ENCODE measurements at regions not wholly inside any gene's neighbourhood (a gene's known extent, or its start where the extent isn't known, plus 50 kb on each side); places are given as distances from the start of the nearest gene placed in this dataset.

DNA sequence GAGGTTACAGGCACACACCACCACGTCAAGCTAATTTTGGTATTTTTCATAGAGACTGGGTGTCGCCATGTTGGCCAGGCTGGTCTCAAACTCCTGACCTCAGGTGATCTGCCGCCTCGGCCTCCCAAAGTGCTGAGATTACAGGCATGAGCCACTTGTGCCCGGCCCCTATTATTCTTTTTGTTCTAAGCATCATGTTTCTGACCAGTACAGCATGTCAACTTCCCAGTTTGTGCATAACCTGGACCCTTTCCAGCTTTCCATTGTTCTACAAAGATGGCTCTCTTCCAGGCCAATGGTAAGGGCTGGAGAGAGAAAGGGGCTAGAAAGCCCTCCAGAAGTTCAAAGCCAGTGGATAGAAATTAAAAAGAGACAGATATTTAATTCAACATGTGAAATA is 91.3 kb upstream of the TNFAIP3 start:
- no peak for ATAC-seq (ENCODE audit: low read depth in 2 of 2)
- H3K4me1 Mint-ChIP-seq, result peaks cover 0 to 7% (median 3%) of the 10 kb centered on the region in 4 donors
- no peaks in the 10 kb centered on the region for H3K9me3 ChIP-seq (ENCODE audit: control insufficient read depth in 2 of 2, low read length in 2 of 2)
- no peaks in the 10 kb centered on the region for H3K4me1 ChIP-seq (ENCODE audit: control insufficient read depth, insufficient read depth, low read length, poor library complexity, severe bottlenecking)
- no peak overlapping the region for H3K4me3 Mint-ChIP-seq
- no peak overlapping the region for H3K4me3 ChIP-seq (ENCODE audit: low read depth, low read length)
- no peaks in the 10 kb centered on the region for H3K36me3 Mint-ChIP-seq
- H3K27ac ChIP-seq (ENCODE audit: insufficient read depth, low read length, poor library complexity, severe bottlenecking), result no peak overlapping the region
- no peaks in the 10 kb centered on the region for H3K27me3 Mint-ChIP-seq
- H3K27me3 ChIP-seq (ENCODE audit: control insufficient read depth, insufficient read depth, low read length), result no peaks in the 10 kb centered on the region
- H3K36me3 ChIP-seq (ENCODE audit: control insufficient read depth, insufficient read depth, low read length), result no peaks in the 10 kb centered on the region
- H3K9me3 Mint-ChIP-seq, result no peaks in the 10 kb centered on the region
- DNase-seq, result no peak
- H3K27ac Mint-ChIP-seq, result no peak overlapping the region

DNA sequence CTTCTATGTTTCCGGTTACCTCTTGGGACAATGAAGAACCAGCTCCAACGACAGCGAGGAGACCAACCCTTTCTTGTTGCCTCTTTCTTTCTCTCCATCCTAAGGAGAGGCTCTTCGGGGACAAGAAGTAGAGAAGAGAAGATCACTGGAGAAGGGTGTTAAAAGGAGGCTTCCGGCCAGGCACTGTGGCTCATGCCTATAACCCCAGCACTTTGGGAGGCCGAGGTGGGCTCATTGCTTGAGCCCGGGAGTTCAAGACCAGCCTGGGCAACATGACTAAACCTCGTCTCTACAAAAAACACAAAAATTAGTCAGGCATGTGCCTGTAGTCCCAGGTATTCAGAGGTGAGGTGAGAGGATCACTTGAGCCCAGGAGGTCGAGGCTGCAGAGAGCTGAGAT is 90.8 kb upstream of the TNFAIP3 start:
- no peaks in the 10 kb centered on the region for H3K36me3 Mint-ChIP-seq
- Histone ChIP-seq H3K27me3 (ENCODE audit: control insufficient read depth, insufficient read depth, low read length) (no peaks in the 10 kb centered on the region), H3K4me1 (ENCODE audit: control insufficient read depth, insufficient read depth, low read length, poor library complexity, severe bottlenecking) (no peaks in the 10 kb centered on the region), H3K4me3 (ENCODE audit: low read depth, low read length) (no peak overlapping the region), H3K9me3 (ENCODE audit: control insufficient read depth in 2 of 2, low read length in 2 of 2) (no peaks in the 10 kb centered on the region), H3K27ac (ENCODE audit: insufficient read depth, low read length, poor library complexity, severe bottlenecking) (no peak overlapping the region), H3K36me3 (ENCODE audit: control insufficient read depth, insufficient read depth, low read length) (no peaks in the 10 kb centered on the region)
- DNase-seq (no peak), ATAC-seq (ENCODE audit: low read depth in 2 of 2) (no peak)
- H3K27ac Mint-ChIP-seq, result peak overlapping the region in 1 of 3 donors; percentile 16
- H3K27me3 Mint-ChIP-seq, result no peaks in the 10 kb centered on the region
- H3K4me1 Mint-ChIP-seq, result peaks cover 0 to 7% (median 3%) of the 10 kb centered on the region in 4 donors
- no peak overlapping the region for H3K4me3 Mint-ChIP-seq
- no peaks in the 10 kb centered on the region for H3K9me3 Mint-ChIP-seq

DNA sequence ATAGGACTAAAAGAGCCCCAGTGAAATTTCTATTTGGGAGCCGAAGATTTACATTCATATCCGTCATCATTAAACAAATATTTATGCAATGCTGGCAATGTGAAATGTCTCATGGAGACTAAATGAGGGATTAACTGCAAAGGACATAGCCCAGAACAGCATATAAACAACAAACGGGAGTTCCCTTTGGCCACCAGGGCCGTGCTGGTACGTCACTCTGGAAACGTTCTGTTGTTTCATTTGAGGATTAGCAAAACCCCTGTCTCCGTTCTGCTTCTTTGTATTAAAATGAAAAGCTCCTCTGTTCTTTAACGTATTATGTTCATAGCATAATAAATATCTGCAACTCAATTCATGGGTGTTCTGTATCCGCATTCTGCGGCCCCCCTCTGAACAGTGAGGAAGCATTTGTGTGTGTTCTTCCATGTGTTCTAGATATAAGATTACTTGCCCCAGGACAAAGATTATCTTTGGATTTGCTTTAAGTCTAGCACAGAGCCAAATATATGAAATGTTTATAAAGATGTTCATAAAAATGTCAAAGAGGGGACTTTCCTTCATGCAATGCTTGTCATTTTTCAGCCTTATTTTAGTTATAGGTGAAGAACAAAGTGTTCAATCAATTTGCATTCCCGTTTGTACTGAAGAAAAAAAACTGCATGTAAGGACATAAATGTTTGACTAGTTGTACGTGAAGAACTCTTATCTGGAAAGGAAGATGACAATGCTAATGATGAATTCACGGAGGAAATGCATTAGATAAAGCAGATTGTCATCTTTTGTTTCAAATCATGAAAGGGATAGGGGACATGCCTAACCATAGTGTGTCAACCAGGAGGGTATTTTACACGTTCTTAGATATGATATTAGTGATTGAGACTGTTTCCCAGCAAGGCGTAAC is 90.0 kb upstream of the TNFAIP3 start:
- ATAC-seq (ENCODE audit: low read depth in 2 of 2), result no peak

DNA sequence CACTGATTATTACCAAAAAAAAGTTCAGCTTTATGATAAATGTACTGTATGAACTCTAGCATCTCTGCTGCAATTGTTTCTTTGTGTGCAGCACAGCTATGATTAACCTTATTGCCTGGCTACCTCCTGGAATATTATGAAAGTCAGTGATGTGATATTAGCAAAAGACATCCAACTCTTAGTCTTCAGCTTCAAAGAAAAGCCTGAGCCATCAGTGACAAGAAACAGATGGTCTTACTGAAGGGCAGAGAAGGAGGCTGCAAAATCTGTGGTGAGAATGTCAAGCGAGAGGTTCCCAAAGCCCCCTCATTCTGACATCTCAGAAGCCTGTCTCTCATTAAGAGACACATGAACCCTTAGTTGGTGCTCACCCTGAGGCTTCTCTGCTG is 89.4 kb upstream of the TNFAIP3 start:
- no peak overlapping the region for H3K4me3 ChIP-seq (ENCODE audit: low read depth, low read length)
- H3K4me1 Mint-ChIP-seq, result peaks cover 0 to 7% (median 3%) of the 10 kb centered on the region in 4 donors
- no peaks in the 10 kb centered on the region for H3K9me3 ChIP-seq (ENCODE audit: control insufficient read depth in 2 of 2, low read length in 2 of 2)
- H3K27ac ChIP-seq (ENCODE audit: insufficient read depth, low read length, poor library complexity, severe bottlenecking), result no peak overlapping the region
- H3K4me3 Mint-ChIP-seq, result no peak overlapping the region
- no peaks in the 10 kb centered on the region for H3K36me3 ChIP-seq (ENCODE audit: control insufficient read depth, insufficient read depth, low read length)
- no peak overlapping the region for H3K27ac Mint-ChIP-seq
- no peaks in the 10 kb centered on the region for H3K27me3 Mint-ChIP-seq
- no peak for DNase-seq
- H3K9me3 Mint-ChIP-seq, result no peaks in the 10 kb centered on the region
- no peaks in the 10 kb centered on the region for H3K4me1 ChIP-seq (ENCODE audit: control insufficient read depth, insufficient read depth, low read length, poor library complexity, severe bottlenecking)
- no peak for ATAC-seq (ENCODE audit: low read depth in 2 of 2)
- H3K36me3 Mint-ChIP-seq, result no peaks in the 10 kb centered on the region
- no peaks in the 10 kb centered on the region for H3K27me3 ChIP-seq (ENCODE audit: control insufficient read depth, insufficient read depth, low read length)

More for the DNA sequence above, 90.0 kb upstream of the TNFAIP3 start:
- Mint-ChIP-seq H3K36me3 (no peaks in the 10 kb centered on the region), H3K9me3 (no peaks in the 10 kb centered on the region), H3K4me1 (peaks cover 0 to 7% (median 3%) of the 10 kb centered on the region in 4 donors), H3K27ac (no peak overlapping the region), H3K4me3 (no peak overlapping the region), H3K27me3 (no peaks in the 10 kb centered on the region)
- H3K27ac ChIP-seq (ENCODE audit: insufficient read depth, low read length, poor library complexity, severe bottlenecking), result no peak overlapping the region
- no peaks in the 10 kb centered on the region for H3K27me3 ChIP-seq (ENCODE audit: control insufficient read depth, insufficient read depth, low read length)
- H3K4me3 ChIP-seq (ENCODE audit: low read depth, low read length), result no peak overlapping the region
- no peaks in the 10 kb centered on the region for H3K4me1 ChIP-seq (ENCODE audit: control insufficient read depth, insufficient read depth, low read length, poor library complexity, severe bottlenecking)
- H3K9me3 ChIP-seq (ENCODE audit: control insufficient read depth in 2 of 2, low read length in 2 of 2), result no peaks in the 10 kb centered on the region
- H3K36me3 ChIP-seq (ENCODE audit: control insufficient read depth, insufficient read depth, low read length), result no peaks in the 10 kb centered on the region
- no peak for DNase-seq

DNA sequence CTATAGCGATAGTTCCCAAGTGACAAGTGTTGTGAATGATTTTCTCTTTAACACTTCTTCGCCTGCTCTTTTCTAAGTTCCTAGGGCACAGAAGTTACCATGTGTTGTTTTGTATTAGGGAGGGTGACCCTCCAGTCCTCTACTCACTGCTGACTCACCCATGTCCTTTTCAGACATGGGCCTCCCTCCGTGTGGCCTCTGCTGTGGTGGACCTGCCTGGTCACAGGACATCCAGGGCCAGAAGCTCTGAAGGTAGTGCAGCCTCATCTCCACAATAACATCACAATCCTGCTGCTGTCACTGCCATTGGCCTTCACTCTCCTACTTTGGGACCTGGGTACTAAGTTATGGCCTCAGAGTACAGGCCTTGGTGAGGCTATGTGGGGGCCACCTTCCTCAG is 87.1 kb upstream of the TNFAIP3 start:
- H3K27me3 Mint-ChIP-seq, result no peaks in the 10 kb centered on the region
- H3K9me3 ChIP-seq (ENCODE audit: control insufficient read depth in 2 of 2, low read length in 2 of 2), result no peaks in the 10 kb centered on the region
- no peak overlapping the region for H3K27ac Mint-ChIP-seq
- H3K27me3 ChIP-seq (ENCODE audit: control insufficient read depth, insufficient read depth, low read length), result no peaks in the 10 kb centered on the region
- DNase-seq (no peak), ATAC-seq (ENCODE audit: low read depth in 2 of 2) (no peak)
- no peak overlapping the region for H3K27ac ChIP-seq (ENCODE audit: insufficient read depth, low read length, poor library complexity, severe bottlenecking)
- peaks cover 0 to 1% (median 0%) of the 10 kb centered on the region in 7 donors for H3K9me3 Mint-ChIP-seq
- H3K4me1 Mint-ChIP-seq, result peaks cover 0 to 7% (median 4%) of the 10 kb centered on the region in 4 donors
- H3K4me1 ChIP-seq (ENCODE audit: control insufficient read depth, insufficient read depth, low read length, poor library complexity, severe bottlenecking), result no peaks in the 10 kb centered on the region
- no peak overlapping the region for H3K4me3 ChIP-seq (ENCODE audit: low read depth, low read length)
- H3K4me3 Mint-ChIP-seq, result no peak overlapping the region
- H3K36me3 Mint-ChIP-seq, result no peaks in the 10 kb centered on the region
- H3K36me3 ChIP-seq (ENCODE audit: control insufficient read depth, insufficient read depth, low read length), result no peaks in the 10 kb centered on the region

DNA sequence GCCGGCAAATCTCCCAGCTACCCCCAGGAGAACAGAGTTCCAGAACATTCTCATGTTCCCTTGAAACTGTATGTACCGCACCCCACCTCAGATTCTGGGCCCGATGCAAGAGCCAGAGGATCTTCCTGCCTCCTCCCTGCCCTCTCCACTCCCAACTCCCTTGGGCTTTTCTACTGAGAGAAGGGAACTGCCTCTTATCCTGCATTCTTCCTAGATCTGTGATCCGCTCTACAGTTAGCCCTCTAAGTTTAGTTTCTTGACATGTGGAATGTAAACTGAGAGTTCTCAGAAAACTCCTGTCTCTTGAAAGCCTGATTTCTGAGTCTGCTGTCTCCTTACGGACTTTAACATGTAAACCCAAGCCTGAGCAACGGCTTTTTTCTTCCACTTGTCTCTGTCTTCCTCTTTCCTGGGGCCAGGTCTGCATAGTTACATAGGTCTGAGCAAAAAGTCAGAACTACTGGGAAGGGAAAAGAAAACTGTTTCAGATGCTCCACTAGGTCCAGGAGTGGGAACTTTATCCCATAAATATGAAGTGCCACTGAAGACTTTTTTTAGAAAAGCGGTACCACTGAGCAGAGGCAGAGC is 86.5 kb upstream of the TNFAIP3 start:
- no peaks in the 10 kb centered on the region for H3K36me3 Mint-ChIP-seq
- no peak for ATAC-seq (ENCODE audit: low read depth in 2 of 2)
- Histone ChIP-seq H3K27ac (ENCODE audit: insufficient read depth, low read length, poor library complexity, severe bottlenecking) (no peak overlapping the region), H3K36me3 (ENCODE audit: control insufficient read depth, insufficient read depth, low read length) (no peaks in the 10 kb centered on the region), H3K4me3 (ENCODE audit: low read depth, low read length) (no peak overlapping the region), H3K9me3 (ENCODE audit: control insufficient read depth in 2 of 2, low read length in 2 of 2) (no peaks in the 10 kb centered on the region), H3K27me3 (ENCODE audit: control insufficient read depth, insufficient read depth, low read length) (no peaks in the 10 kb centered on the region), H3K4me1 (ENCODE audit: control insufficient read depth, insufficient read depth, low read length, poor library complexity, severe bottlenecking) (no peaks in the 10 kb centered on the region)
- no peaks in the 10 kb centered on the region for H3K27me3 Mint-ChIP-seq
- H3K4me3 Mint-ChIP-seq, result no peak overlapping the region
- peaks cover 0 to 7% (median 4%) of the 10 kb centered on the region in 4 donors for H3K4me1 Mint-ChIP-seq
- no peak for DNase-seq
- peak overlapping the region in 1 of 3 donors; percentile 22 for H3K27ac Mint-ChIP-seq
- peaks cover 0 to 1% (median 0%) of the 10 kb centered on the region in 7 donors for H3K9me3 Mint-ChIP-seq

DNA sequence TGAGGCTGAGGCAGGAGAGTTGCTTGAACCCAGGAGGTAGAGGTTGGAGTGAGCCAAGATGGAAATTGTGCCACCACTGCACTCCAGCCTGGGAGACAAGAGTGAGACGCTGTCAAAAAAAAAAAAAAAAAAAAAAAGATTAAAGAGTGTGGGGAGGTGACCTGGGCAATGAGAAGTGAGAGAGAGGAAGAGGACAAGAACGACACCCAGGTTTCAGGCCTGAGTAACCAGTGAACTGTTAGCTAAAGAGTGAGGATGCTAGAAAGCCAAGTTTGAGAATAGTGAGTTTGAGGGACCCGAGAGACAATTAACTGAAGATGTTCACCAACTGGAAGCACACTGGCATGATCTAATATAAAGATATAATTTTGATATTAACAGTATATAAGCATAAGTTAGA is 85.4 kb upstream of the TNFAIP3 start:
- no peaks in the 10 kb centered on the region for H3K9me3 ChIP-seq (ENCODE audit: control insufficient read depth in 2 of 2, low read length in 2 of 2)
- no peak overlapping the region for H3K27ac Mint-ChIP-seq
- no peak overlapping the region for H3K27ac ChIP-seq (ENCODE audit: insufficient read depth, low read length, poor library complexity, severe bottlenecking)
- H3K27me3 Mint-ChIP-seq, result no peaks in the 10 kb centered on the region
- H3K4me1 Mint-ChIP-seq, result peaks cover 0 to 7% (median 4%) of the 10 kb centered on the region in 4 donors
- H3K4me3 Mint-ChIP-seq, result no peak overlapping the region
- peaks cover 0 to 1% (median 0%) of the 10 kb centered on the region in 7 donors for H3K9me3 Mint-ChIP-seq
- H3K36me3 Mint-ChIP-seq, result no peaks in the 10 kb centered on the region
- no peak for DNase-seq
- H3K4me1 ChIP-seq (ENCODE audit: control insufficient read depth, insufficient read depth, low read length, poor library complexity, severe bottlenecking), result no peaks in the 10 kb centered on the region
- H3K36me3 ChIP-seq (ENCODE audit: control insufficient read depth, insufficient read depth, low read length), result no peaks in the 10 kb centered on the region
- no peaks in the 10 kb centered on the region for H3K27me3 ChIP-seq (ENCODE audit: control insufficient read depth, insufficient read depth, low read length)
- H3K4me3 ChIP-seq (ENCODE audit: low read depth, low read length), result no peak overlapping the region
- ATAC-seq (ENCODE audit: low read depth in 2 of 2), result no peak
